Trophoblast cell (in vitro differentiated cells and primary cell): ENCODE measurements at regions not wholly inside any gene's neighbourhood (a gene's known extent, or its start where the extent isn't known, plus 50 kb on each side); places are given as distances from the start of the nearest gene placed in this dataset.

Experiments
- DNase-seq, 2 donors: peaks; one replicate each; pipeline ENCODE4 v3.0.0-alpha.2; 2016
- H2AFZ ChIP-seq: 2 replicates; pipeline ENCODE4 v1.6.1; 2013; ENCODE audit warnings: low read length, moderate library complexity, mild to moderate bottlenecking; ENCODE audit not compliant: insufficient read depth, poor library complexity
- H2AK5ac ChIP-seq: 2 replicates; pipeline ENCODE4 v1.6.1; 2013; ENCODE audit warnings: mild to moderate bottlenecking, low read length
- H2BK120ac ChIP-seq: 2 replicates; pipeline ENCODE4 v1.6.1; 2013; ENCODE audit warnings: low read length, mild to moderate bottlenecking, moderate library complexity; ENCODE audit not compliant: insufficient read depth, poor library complexity
- H2BK12ac ChIP-seq: 2 replicates; pipeline ENCODE4 v1.6.1; 2013; ENCODE audit warnings: mild to moderate bottlenecking, low read length, moderate library complexity
- H2BK5ac ChIP-seq: 2 replicates; pipeline ENCODE4 v1.6.1; 2013; ENCODE audit warnings: low read length, low read depth, moderate library complexity, mild to moderate bottlenecking; ENCODE audit not compliant: poor library complexity
- H3K14ac ChIP-seq: 2 replicates; pipeline ENCODE4 v1.6.1; 2013; ENCODE audit warnings: mild to moderate bottlenecking, low read length
- H3K18ac ChIP-seq: 2 replicates; pipeline ENCODE4 v1.6.1; 2013; ENCODE audit warnings: mild to moderate bottlenecking, low read length
- H3K23ac ChIP-seq: 2 replicates; pipeline ENCODE4 v1.6.1; 2013; ENCODE audit warnings: low read length
- H3K27ac ChIP-seq: 2 replicates; pipeline ENCODE4 v1.5.1; 2013; ENCODE audit warnings: low read depth, mild to moderate bottlenecking, inconsistent platforms, low read length, moderate library complexity
- H3K27me3 ChIP-seq: 2 replicates; pipeline ENCODE4 v1.6.1; 2013; ENCODE audit warnings: inconsistent platforms, mild to moderate bottlenecking, low read length, moderate library complexity; ENCODE audit not compliant: insufficient read depth
- H3K36me3 ChIP-seq, 2 experiments: 1 replicate in 1 of 2; 2 replicates in 1 of 2; pipeline ENCODE4 v1.6.1; 2013; ENCODE audit warnings: low read length in 2 of 2, mild to moderate bottlenecking in 2 of 2, moderate library complexity in 1 of 2; ENCODE audit not compliant: insufficient read depth in 2 of 2, control insufficient read depth in 1 of 2
- H3K4ac ChIP-seq: 2 replicates; pipeline ENCODE4 v1.6.1; 2013; ENCODE audit warnings: low read depth, mild to moderate bottlenecking, low read length, moderate library complexity
- H3K4me1 ChIP-seq, 2 experiments: 1 replicate in 1 of 2; 2 replicates in 1 of 2; pipeline ENCODE4 v1.6.1; 2013; ENCODE audit warnings: low read length in 2 of 2, mild to moderate bottlenecking in 2 of 2, moderate library complexity in 1 of 2; ENCODE audit not compliant: insufficient read depth in 2 of 2, control insufficient read depth in 1 of 2
- H3K4me2 ChIP-seq: 2 replicates; pipeline ENCODE4 v1.6.1; 2013; ENCODE audit warnings: inconsistent platforms, mild to moderate bottlenecking, low read length, moderate library complexity
- H3K4me3 ChIP-seq: 2 replicates; pipeline ENCODE4 v1.5.1; 2013; ENCODE audit warnings: mild to moderate bottlenecking, low read depth, low read length, inconsistent platforms
- H3K79me1 ChIP-seq: one replicate; pipeline ENCODE4 v1.6.1; 2013; ENCODE audit warnings: low read length
- H3K79me2 ChIP-seq: 2 replicates; pipeline ENCODE4 v1.6.1; 2013; ENCODE audit warnings: low read length, mild to moderate bottlenecking; ENCODE audit not compliant: control insufficient read depth, insufficient read depth, poor library complexity
- H3K9ac ChIP-seq: 2 replicates; pipeline ENCODE4 v1.6.1; 2013; ENCODE audit warnings: mild to moderate bottlenecking, low read length
- H3K9me3 ChIP-seq: 2 replicates; pipeline ENCODE4 v1.6.1; 2013; ENCODE audit warnings: low read depth, mild to moderate bottlenecking, control low read depth, inconsistent platforms, low read length; ENCODE audit not compliant: insufficient read depth
- H4K12ac ChIP-seq: 2 replicates; pipeline ENCODE4 v1.6.1; 2013; ENCODE audit warnings: low read depth, mild to moderate bottlenecking, low read length, moderate library complexity
- H4K8ac ChIP-seq: 2 replicates; pipeline ENCODE4 v1.6.1; 2013; ENCODE audit warnings: low read depth, mild to moderate bottlenecking, low read length, moderate library complexity
- H4K91ac ChIP-seq: one replicate; pipeline ENCODE4 v1.6.1; 2013; ENCODE audit warnings: low read depth, mild to moderate bottlenecking, low read length, moderate library complexity
- WGBS: extraction: QIAGEN DNeasy Blood & Tissue Kit; methylation state at CpG from one replicate; pipeline ENCODE4 v1.1.7; 2013; ENCODE audit warnings: missing lambda C conversion rate; ENCODE audit not compliant: insufficient read length, insufficient coverage; ENCODE audit errors: extremely low coverage; 5-methylcytosine and 5-hydroxymethylcytosine counted together

DNA sequence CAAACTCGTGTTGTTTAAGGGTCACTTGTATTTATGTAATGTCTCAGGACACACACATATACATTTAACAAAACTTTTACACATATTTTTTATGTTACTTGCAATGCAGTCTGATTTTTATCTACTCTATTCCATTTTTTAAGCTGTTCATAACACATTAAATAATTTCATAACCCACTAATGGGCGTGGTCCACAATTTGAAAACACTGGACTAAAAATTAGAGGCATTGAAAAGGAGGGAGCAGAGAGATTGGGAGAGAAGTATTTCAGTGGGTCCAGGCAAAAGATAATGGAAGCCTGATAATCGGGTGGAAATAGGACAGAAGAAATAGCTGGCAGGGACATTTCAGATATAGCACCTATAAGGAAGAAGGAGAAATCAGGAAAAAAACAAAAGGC, 597.3 kb upstream of the CLINT1 start:
- Histone ChIP-seq H3K18ac (no peak overlapping the region), H3K4me1 (no peaks in the 10 kb centered on the region), H4K91ac (no peak overlapping the region), H3K4ac (no peak overlapping the region), H3K4me3 (no peak overlapping the region), H3K23ac (no peak overlapping the region), H2AFZ (no peak overlapping the region), H3K79me2 (no peaks in the 10 kb centered on the region), H4K8ac (no peak overlapping the region), H3K27me3 (no peaks in the 10 kb centered on the region), H3K36me3 (no peaks in the 10 kb centered on the region), H2BK120ac (no peak overlapping the region), H3K9me3 (no peaks in the 10 kb centered on the region), H2AK5ac (no peak overlapping the region), H2BK12ac (no peak overlapping the region), H3K9ac (no peak overlapping the region), H4K12ac (no peak overlapping the region), H3K14ac (no peak overlapping the region), H3K79me1 (no peaks in the 10 kb centered on the region), H2BK5ac (no peak overlapping the region), H3K4me2 (no peak overlapping the region), H3K27ac (no peak overlapping the region)
- no CpG with 5 or more reads among the region's 3 CpGs for WGBS
- DNase-seq = no peak

DNA sequence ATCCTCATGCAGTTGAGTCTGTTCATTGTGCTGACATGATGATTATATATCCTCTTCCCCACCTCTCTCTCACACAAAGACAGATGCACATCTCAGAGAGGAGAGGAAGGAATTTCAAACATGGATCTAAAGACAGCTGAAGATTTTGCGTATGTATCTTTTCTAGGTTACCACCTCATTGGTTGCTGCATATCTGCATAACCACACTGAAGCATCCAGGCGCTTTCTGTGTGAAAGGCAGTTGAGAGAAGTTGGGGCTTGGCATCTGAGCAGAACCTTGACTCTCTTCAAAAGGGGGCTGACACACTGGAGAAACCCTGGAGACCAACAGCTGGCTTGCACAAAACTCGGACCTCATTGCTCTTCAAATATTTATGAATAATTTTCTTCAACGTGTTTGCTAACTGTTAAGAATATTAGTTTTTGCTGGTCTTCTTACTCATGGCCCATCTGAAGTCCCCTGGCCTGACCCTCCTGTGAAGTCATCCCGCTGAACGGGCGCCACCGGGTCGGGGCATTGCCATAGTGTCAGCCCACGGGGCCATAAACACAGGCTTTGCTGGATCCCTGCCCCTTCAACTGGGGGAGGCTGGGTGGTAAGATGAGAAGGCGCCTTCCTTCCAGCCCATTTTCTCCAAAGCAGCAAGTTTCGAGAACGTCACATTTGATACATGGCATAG, 593.2 kb upstream of the CLINT1 start:
- H3K79me1 ChIP-seq = no peaks in the 10 kb centered on the region
- no peaks in the 10 kb centered on the region for H3K9me3 ChIP-seq
- H2BK12ac ChIP-seq = no peak overlapping the region
- no peaks in the 10 kb centered on the region for H3K4me1 ChIP-seq
- no peak overlapping the region for H3K27ac ChIP-seq
- no peak overlapping the region for H3K4me2 ChIP-seq
- no peak overlapping the region for H3K14ac ChIP-seq
- peak overlapping the region; percentile 62 for H2AFZ ChIP-seq
- no peak overlapping the region for H4K8ac ChIP-seq
- H3K18ac ChIP-seq = no peak overlapping the region
- no peak for DNase-seq
- H2BK5ac ChIP-seq = no peak overlapping the region
- WGBS = no CpG with 5 or more reads among the region's 13 CpGs
- peak overlapping the region; percentile 39 for H4K12ac ChIP-seq
- H3K27me3 ChIP-seq = no peaks in the 10 kb centered on the region
- H2AK5ac ChIP-seq = no peak overlapping the region
- no peaks in the 10 kb centered on the region for H3K79me2 ChIP-seq
- no peak overlapping the region for H3K4ac ChIP-seq
- no peaks in the 10 kb centered on the region for H3K36me3 ChIP-seq
- H4K91ac ChIP-seq = no peak overlapping the region
- H2BK120ac ChIP-seq = no peak overlapping the region
- H3K4me3 ChIP-seq = no peak overlapping the region
- no peak overlapping the region for H3K9ac ChIP-seq
- H3K23ac ChIP-seq = no peak overlapping the region

DNA sequence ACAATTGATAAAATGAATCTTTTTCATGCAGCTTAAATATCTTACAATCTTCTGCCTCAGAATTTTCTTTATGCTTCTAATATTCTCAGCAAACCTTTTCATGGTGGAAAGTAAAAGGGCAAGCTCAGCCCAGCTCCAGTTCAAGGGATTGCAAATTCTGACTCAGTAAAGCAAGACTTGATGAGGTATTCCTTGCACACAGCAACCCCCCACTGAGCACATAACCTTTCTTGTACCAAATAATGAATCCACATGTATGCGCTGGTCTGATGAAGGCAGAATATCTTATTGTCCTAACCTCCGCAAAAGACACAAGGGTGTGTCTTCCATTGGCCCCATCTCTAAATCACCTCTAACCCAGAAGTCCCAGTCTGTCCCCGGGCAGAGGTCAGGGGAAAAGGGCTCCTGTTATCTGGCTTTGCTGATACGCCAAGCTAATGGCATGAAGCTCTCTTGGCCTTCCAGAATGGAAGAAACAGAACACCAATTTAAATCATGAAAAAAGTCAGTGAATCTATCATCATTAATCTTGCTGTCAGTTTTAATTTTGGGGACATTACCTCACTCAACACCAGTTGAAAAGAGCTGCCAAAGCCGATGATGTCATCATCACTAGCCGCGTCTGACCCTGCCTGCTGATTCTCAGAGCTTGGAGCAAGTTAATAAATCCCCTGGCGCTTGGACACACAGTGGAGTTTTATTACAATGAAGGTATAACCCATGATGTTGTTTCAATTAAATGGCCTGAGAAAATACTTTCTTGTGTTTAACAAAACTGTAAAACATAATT, 592.5 kb upstream of the CLINT1 start:
- no peak overlapping the region for H4K91ac ChIP-seq
- H3K27ac ChIP-seq = no peak overlapping the region
- H3K36me3 ChIP-seq = no peaks in the 10 kb centered on the region
- no peaks in the 10 kb centered on the region for H3K79me1 ChIP-seq
- no peak overlapping the region for H3K9ac ChIP-seq
- H2AFZ ChIP-seq = no peak overlapping the region
- no CpG with 5 or more reads among the region's 8 CpGs for WGBS
- no peaks in the 10 kb centered on the region for H3K79me2 ChIP-seq
- no peak overlapping the region for H2AK5ac ChIP-seq
- H2BK120ac ChIP-seq = no peak overlapping the region
- H3K4me1 ChIP-seq = no peaks in the 10 kb centered on the region
- H4K12ac ChIP-seq = no peak overlapping the region
- no peak overlapping the region for H2BK5ac ChIP-seq
- no peak overlapping the region for H3K4me2 ChIP-seq
- H2BK12ac ChIP-seq = no peak overlapping the region
- H3K9me3 ChIP-seq = peaks cover 6% of the 10 kb centered on the region
- DNase-seq = no peak
- no peak overlapping the region for H3K4me3 ChIP-seq
- no peaks in the 10 kb centered on the region for H3K27me3 ChIP-seq
- H3K18ac ChIP-seq = no peak overlapping the region
- no peak overlapping the region for H4K8ac ChIP-seq
- H3K4ac ChIP-seq = no peak overlapping the region
- H3K14ac ChIP-seq = no peak overlapping the region
- H3K23ac ChIP-seq = no peak overlapping the region

DNA sequence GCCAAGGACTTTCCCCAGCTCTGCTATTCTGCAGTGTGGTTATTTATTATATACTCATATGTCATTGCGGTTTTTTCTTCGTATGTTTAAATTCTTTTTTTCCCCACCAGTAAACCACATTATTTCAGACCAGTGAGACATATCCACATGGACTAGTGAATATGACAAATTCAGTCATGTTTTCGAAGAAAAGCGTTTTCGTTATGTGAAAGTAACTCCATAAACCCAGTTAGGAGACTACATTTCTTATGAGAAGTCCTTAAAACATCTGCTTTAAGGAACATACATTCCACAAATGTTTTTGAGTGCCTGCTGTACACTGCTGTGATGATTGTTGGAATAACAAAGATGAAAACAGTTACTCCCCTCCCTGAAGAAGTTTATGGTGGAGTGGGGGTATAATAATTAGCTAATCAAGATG, 591.8 kb upstream of the CLINT1 start:
- Histone ChIP-seq H2AFZ (no peak overlapping the region), H4K91ac (no peak overlapping the region), H3K9me3 (peaks cover 7% of the 10 kb centered on the region), H3K79me2 (no peaks in the 10 kb centered on the region), H3K23ac (no peak overlapping the region), H3K14ac (no peak overlapping the region), H3K27ac (no peak overlapping the region), H4K8ac (no peak overlapping the region), H3K4me2 (no peak overlapping the region), H2BK120ac (no peak overlapping the region), H3K9ac (no peak overlapping the region), H3K27me3 (no peaks in the 10 kb centered on the region), H3K79me1 (no peaks in the 10 kb centered on the region), H4K12ac (no peak overlapping the region), H3K4ac (no peak overlapping the region), H3K4me1 (no peaks in the 10 kb centered on the region), H3K18ac (no peak overlapping the region), H2BK12ac (no peak overlapping the region), H3K36me3 (no peaks in the 10 kb centered on the region), H2BK5ac (no peak overlapping the region), H2AK5ac (no peak overlapping the region), H3K4me3 (no peak overlapping the region)
- no CpG with 5 or more reads among the region's 5 CpGs for WGBS
- DNase-seq = peak in 1 of 2 donors; percentile 15
